ENCODE measurements at regions not wholly inside any gene's neighbourhood (a gene's known extent, or its start where the extent isn't known, plus 50 kb on each side); places are given as distances from the start of the nearest gene placed in this dataset.

GRCh38 chr6:1022719-1023118 lies 289.2 kb upstream of the FOXQ1 start:
- no peak for TF ChIP-seq CTCF (conservative IDR thresholded peaks at IDR 0.05 in 1 of 2, IDR thresholded peaks at IDR 0.05 in 1 of 2; ENCODE audit: extremely low read depth in 1 of 2, insufficient read depth in 1 of 2, low read depth in 1 of 2, low read length in 2 of 2)
- TF ChIP-seq EZH2 (IDR thresholded peaks at IDR 0.05; ENCODE audit: borderline replicate concordance, low read length): no peak

All from mammary epithelial cell (primary cell).